SK-N-DZ (cell line): ENCODE measurements at regions not wholly inside any gene's neighbourhood (a gene's known extent, or its start where the extent isn't known, plus 50 kb on each side); places are given as distances from the start of the nearest gene placed in this dataset.

ENCODE experiments used
- DNase-seq: peaks from one replicate; pipeline ENCODE4 v3.0.0-alpha.2; 2015; ENCODE audit warnings: low spot score

DNA sequence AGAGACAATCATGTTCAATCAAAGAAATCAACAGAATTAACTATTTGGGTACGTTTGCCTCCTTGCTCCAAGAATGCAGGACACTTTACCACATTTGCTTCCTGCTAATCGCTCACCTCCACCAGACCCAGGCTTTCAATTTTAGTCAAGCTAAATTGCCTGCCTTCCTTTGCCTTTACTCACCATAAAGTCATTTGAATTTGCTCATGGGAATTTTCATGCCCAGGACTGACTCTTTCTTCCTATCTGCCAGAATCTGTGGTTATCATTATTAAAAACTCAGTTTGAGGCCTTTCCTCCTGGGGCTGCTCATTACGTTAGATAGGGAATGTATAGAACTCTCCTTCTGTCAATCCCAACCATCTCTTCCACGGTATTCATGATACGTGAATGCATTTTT is 1935.3 kb upstream of the WWC1 start:
- DNase-seq: no peak

DNA sequence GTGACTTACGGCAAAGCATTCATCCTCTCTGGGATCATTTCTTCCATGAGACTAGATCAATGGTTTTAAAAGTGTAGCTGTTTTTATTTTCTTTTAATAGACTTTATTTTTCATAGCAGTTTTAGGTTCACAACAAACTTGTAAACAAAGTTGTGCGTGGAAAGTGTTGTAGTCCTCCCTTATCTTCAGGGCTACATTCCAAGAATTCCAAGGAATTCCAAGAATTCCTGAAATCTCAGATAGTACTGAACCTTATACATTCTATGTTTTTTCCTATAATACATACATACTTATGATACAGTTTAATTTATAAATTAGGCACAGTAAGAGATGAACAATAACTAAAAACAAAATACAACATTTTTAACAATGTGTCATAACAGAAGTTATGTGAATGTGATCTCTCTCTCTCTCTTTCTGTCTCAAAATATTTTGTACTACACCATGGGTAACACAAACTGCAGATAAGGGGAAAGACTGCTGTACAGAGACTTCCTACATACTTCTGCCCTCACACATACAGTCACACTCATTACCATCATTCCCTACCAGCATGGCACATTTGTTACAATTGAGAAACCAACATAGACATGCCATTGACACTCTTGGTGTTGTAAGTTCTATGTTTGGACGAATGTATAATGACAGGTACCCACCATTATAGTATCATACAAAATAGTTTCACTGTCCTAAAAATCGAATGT is 1933.2 kb upstream of the WWC1 start:
- no peak for DNase-seq

DNA sequence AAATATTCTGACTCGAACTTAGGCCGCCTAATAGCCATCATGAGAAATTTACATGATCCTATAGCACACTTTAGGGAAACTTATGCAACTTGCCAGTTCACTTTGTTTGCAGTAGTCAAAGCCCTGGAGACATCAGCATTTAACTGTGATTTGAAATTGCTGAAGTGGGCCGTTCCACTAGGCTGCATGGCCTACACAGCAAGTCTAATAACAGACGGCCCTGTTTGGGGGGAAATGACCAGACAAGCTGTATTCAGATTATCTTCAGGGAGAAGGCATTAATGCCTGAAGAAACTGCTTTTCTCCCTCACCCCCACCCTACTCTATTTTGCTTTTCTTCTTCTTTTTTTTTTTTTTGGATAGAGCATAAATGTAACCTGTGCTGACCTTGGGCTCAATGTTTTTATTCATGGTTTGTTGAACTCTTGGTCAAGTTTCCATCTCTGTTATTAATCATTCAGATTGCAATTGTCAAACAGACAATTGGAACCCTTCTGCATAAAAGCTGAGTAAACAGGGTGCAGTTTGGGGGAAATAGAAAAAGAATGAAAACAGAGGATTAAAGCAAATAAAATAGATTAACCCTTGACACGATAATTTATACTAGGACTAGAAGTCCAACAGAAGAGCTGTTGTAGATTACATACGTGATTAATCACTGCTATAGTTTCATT is 1928.2 kb upstream of the WWC1 start:
- no peak for DNase-seq

DNA sequence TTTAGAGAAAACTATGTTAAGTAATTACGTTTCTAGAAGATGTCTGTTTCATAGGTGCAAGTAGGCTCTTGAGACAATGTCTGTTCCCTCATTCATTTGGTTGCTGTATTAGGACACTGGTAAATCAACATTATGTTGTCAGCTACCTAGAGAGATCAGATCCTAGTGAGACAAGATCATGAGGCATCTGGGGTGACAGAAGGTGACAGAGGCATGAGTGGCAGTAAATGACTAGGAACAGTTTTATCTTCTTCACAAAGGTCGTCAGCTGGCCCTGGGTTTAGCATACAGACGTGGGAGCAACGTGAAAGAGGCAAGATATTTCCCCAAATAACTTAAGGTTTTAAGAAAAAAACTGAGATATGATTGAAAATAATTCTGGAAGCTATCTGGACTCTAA is 1926.3 kb upstream of the WWC1 start:
- DNase-seq: peak; percentile 31

DNA sequence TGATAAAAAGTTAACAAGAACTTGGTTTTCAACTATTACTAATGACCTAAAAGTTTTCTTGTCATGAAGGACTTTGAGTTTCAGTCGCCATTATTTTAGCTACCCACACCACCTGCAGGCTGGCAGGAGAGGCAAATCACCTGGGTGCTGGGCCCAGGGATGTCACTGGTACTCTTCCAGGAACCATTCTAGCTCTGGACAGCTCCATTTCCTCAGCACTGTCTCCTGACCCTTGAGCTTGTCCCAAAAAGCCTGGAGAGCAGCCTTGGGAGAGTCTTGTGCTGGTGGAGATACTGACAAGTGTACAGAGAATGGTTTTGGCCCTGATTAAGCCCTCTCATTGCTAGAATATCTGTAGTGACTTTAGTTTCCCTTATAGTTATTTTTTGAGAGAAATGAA is 1924.1 kb upstream of the WWC1 start:
- no peak for DNase-seq

DNA sequence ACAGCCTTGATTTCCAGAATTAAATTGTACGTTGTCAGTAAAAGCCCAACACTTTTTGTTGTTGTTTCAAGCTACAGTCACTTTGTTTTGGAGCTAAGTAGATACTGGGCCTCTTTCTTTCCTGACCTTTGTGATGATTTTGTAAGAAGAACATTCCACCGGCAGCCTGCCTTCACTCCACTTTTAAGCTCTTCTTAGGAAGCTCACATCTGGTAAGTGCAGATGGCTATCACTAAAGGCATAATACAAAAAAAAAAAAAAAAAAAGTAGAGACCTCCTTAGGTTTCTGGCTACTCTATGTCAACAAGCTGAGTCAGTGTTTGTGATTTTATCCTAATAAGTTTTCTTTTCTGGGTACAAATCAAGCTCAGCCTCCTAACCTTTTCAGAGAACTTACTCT is 1922.1 kb upstream of the WWC1 start:
- peak; percentile 45 for DNase-seq

DNA sequence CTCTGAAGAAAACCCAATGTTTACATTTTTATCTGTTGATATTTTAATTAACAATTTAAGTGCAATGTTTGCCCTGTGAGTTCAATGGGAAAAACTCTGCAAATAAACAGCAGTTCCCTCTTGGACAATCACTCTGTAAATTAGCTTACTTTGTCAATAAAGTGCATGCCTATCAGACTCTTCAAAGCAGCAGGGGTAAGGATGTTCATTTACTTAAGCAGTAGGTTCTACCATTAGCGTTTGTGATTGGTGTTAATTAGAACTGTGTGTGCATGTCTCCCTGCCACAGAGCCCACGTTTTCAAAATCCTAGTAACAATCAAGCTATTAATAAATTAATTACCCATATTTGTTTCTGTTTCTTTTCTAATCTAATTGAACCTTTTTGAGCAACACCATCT is 1921.6 kb upstream of the WWC1 start:
- DNase-seq: no peak

DNA sequence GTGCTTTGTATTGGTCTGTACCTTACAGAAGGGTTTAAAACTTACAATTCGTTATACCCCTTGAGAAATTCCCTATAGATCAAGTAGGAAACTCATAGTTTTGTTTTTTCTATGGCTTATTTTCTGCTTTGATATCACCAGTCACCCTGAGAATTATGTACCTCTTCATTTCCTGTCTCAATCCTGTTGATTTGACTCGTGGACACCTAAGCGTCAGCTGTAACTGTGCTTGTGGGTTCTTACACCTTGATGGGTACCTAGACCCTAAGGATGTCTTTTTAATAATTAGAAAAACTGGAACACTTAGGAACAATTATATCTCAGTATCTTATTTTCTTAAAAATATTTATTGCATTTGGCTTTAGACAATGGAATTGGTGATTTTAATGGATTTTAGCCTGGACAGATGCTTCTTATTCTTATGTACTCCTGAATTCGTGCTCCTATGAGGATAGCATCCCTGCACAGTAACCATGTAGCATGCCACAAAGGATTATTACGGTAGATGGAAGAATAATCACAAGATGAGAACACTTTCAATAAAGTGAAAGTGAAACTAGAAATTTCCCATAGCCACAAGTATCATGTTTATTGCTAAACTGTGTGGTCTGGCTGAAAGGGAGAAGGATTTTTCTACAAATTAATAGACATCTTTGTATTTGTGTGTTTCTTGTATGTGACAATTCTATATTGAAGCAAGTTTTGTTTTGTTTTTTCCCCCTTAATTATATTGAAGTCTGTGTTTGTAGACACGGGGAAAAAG is 1920.3 kb upstream of the WWC1 start:
- no peak for DNase-seq

DNA sequence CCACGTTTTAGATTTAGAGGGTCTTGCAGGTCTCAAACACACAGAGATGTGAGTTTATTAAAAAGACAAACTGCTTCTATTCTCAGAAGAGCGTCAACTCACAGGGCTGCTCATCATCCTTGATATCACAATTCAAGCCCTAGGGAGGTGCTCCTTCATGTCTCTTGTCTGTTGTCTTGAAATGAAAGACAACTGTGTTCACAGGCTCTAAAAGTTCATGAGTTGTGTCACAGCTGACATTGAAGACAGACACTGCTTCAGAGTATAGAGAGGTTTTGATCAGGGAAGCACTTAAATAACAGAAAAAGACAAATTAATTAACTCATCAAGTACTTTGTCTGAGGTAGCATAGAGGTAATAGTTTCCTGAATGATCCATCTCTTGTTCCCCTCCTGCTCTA is 1917.6 kb upstream of the WWC1 start:
- no peak for DNase-seq

DNA sequence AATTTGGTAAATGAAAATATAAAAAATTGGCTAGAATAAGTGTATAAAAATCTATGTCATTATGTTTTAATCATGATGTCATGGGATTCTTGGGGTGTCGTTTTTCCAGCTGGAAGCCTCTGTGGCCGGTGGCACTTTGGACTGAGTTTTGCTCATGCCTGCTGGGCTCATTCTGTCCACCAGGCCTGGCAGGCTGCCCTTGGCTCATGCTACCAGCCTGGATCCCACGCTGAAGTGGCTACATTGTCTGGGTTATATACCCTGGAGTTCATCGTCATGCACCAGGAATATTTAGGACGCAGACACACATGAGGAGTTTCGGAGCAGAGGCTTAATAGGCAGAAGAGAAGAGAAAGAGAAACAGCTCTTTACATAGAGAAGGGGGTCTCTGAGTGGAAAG is 1913.7 kb upstream of the WWC1 start:
- no peak for DNase-seq

DNA sequence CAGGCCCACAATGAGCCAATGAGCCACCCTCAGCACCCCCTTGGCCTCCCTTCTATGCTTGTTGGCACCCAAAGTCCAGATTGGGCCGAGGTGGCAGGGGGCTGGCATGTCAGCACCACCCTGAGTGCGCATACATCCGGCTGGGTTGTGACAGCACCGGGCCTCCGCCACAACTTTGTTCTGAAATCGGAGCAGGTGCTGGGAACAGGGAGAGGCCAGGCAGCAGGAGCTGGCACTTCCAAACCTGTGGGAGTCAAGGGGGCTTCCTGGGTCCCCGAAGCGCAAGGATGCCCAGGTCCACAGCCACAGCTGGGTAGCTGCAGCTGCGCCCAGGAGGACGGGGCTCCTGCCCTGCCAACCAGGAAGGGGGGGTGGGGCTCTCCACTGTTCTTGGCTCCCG is 1911.9 kb upstream of the WWC1 start:
- no peak for DNase-seq

DNA sequence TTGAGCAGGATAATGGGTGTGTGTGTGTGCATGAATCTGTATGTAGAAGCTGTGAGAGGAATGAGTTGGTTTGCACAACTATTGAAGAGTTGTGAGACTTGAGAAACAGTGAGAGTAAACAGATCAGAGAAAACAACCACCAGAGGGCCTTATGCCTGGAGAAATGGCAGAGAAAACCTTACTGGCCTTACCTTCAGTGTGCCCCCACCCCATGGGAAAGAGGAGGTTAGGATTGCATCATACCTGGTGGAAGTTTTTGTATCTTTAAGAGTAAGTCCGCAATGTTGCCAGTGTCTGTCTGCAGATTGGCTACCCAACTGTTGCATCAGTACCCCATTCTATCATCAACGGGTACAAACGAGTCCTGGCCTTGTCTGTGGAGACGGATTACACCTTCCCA is 1909.4 kb upstream of the WWC1 start:
- DNase-seq: no peak

DNA sequence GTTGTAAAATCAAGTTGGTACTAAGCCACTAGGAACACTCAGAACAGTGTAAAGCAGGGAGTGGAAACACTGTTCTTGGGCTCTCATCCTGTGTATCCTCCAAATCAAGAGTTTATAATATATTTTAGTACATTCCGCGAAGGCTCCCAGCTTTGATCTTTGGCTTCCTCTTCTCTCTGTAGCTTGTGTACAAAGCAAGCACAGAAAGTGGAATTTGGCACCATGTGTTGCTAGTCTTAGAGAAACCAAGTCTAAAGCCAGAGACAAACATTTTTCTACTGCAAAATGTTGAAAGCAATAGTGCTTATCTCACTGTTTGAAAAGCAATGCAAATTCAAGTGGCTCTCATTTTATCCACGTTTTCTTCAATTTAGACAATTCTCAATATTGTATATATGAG is 1893.3 kb upstream of the WWC1 start:
- no peak for DNase-seq

DNA sequence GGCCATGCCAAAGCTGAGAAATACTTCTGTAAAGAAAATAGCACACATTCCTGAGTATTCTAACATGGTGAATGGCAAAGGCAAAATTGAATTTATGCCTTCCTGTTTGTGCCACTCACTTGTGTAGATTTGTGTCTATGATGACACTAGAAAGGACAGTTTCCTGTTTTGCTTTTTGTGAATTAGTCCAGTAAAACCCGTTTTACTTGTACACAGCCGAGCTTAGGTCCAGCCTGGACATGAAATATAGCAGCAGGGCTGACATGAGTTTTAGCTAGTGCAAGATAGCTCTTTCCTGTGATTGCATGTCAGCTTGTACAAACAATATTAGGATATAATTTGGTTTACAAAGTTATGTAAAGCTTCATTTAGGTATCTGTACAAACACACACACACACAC is 1891.7 kb upstream of the WWC1 start:
- no peak for DNase-seq

DNA sequence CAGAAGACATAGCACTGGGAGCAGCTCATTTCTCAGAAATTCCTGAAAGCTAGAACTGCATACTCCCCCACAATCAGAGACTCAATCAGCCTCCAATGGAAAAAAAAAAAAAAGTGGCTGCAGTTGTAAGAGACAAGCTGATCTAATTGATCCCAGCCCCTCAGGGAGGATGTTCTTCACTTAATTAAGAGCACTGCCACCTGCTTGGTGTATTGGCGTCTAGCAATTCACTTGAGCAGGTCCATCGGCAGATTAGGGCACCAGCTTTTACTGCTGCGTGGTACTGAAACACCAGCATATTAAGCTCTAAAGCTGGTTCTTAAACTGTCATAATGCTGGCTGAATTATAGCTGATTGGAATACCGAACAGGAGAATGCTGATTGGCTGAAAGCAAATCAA is 1890.1 kb upstream of the WWC1 start:
- DNase-seq: peak; percentile 90

DNA sequence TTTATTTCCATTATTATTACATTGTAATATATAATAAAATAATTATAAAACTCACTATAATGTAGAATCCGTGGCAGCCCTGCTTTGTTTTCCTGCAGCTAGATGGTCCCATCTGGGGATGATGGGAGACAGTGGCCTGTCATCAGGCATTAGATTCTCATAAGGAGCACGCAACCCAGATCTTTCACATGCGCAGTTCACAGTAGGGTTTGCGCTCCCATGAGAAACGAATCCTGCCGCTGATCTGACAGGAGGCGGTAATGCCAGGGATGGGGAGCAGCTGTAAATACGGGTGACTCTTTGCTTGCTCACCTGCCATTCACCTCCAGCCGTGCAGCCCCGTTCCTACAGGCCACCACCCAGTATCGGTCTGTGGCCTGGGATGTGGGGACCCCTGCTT is 1879.3 kb upstream of the WWC1 start:
- DNase-seq: peak; percentile 75

DNA sequence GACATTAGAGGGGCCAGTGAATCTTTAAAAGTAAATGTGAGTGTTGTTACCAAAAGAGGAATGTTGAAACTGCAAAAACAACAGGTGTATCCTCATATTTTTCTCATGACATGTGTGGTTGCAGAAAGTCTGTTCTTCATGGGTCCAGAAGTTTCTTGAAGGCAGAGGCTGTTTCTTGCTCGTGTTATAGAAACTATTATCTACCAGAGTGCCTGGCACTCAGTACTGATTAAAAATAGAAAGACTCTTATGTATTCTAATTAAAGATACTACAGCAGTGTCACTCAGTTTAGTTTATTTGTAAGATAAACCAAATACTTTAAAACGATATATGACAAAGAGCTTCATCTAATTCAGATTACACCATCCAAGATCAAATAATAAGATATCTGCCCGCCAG is 1864.2 kb upstream of the WWC1 start:
- DNase-seq: no peak

DNA sequence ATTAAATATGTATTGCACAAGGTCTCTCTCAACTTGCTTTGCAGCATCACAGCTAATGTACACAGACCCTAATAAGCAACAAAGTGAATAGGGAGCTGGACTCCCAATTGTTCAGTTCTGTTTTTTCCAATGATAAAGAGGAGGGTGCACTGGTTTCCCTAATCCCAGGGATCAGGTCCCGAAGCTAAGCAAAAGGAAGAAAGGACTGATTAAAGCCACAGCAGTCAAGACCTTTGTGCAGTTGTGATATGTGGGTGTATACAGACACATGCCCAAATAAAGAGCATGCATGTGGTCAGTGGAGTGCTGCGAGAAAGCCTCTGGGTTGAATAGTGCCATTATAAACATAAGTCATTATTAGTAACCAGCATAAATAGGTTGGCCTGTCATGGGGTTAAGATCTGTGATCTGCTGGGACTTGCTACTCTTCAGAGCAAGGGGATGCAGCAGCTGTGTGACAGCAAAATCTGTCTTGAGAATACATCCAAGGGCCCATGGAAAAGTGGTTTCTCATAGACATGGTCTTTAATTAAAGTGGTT is 1863.1 kb upstream of the WWC1 start:
- DNase-seq: no peak

DNA sequence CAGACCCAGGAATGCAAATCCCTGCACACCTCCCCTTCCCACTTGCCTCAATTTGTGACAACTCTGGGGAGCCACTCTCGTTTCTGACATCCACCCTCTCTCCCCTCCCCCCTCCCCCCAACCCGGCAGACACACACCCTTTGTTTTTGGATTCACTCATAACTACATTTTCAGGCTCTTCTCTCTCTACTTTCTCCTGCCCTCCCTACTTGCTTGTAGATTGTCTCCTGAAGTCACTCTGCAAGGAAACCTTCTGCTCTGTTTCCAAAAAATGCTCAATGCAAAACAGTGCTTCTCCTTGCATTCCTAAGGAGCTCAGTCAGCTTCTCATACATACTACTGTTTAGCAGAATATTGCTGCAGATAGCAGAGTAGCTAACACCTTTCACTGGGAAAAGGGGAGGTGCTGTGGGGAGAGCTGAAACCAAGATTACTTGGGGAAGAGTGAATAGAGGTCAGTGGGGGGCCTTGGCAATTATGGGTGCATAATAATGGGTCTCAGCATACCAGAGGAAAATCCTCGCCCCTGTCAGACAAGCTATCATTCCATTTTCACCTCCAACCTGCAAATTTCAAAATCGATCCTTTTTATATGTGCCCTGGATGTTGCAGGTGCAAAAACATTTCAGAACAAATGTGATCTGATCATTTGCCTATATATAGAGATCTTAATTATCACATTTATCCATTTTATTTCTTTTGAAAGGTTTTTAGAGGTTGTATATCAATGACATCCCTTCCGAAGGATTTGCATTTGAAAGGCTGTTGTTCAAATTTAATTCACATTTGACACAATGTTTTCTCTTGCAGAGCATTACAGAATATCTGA is 1860.7 kb upstream of the WWC1 start:
- DNase-seq: no peak

DNA sequence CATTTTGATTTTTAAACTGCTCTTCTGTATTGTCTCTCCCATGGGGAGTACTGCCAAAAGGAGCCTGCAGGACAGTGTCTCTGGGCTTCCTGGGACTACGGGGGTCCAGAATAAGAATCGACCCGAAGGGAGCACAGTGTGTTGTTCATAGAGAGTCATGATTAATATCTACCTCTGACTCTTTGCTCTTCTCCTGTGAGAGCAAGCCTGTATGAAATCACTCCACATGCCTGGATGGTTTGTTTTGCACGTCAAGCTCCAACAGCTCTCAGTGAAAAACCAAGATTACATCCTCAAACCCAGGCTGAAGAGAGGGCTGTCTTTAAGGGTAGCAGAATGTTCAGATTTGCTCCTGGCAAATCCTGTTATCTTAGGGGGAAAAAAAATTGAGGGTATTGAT is 1860.0 kb upstream of the WWC1 start:
- DNase-seq: peak; percentile 2

DNA sequence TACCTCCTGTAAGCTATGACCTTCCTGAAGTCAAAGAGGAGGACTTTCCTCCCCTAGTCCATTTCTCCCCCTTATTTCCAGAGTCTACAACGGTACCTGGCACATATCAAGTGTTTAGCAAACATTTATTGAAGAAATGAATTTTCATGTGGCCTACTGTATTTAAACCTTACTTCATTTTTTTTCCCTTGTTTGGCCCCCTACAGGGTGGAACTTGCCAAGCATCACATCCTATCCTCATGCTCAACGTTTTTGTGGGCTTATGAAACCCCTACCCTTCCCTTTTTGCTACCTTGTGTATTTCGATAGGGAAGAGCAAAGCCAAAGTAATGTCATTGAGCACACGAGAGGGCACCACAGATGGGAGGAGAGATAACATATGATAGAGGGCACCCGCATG is 1857.8 kb upstream of the WWC1 start:
- no peak for DNase-seq

DNA sequence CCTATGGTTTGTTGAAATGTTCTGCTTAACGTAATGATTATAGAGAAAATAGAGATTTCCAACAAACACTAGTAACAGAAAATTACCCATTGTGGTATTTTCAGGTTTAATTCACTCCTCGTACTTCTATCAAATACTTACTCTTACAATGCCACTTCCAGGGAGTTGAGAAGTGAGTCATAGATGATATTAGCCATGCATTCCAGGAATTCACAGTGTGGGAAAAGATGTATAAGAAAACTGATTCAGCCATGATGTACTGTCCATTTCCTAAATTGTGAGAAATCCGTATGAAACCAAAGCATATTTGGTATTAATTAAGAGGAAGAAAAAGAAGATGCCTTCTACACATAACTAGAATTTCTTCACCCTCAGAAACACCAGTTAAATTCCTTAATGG is 1854.6 kb upstream of the WWC1 start:
- no peak for DNase-seq
